Kidney epithelial cell (primary cell): ENCODE measurements at regions not wholly inside any gene's neighbourhood (a gene's known extent, or its start where the extent isn't known, plus 50 kb on each side); places are given as distances from the start of the nearest gene placed in this dataset.

Experiments
- DNase-seq: peaks from one replicate; pipeline ENCODE4 v3.0.0-alpha.2; 2010; ENCODE audit warnings: low read depth
- H3K27me3 ChIP-seq: 2 replicates; pipeline ENCODE4 v1.6.0; 2011; ENCODE audit warnings: low read length; ENCODE audit not compliant: control insufficient read depth, insufficient read depth
- H3K36me3 ChIP-seq: 2 replicates; pipeline ENCODE4 v1.5.1; 2011; ENCODE audit warnings: low read length; ENCODE audit not compliant: control insufficient read depth, insufficient read depth
- H3K4me3 ChIP-seq: 2 replicates; pipeline ENCODE4 v1.5.1; 2011; ENCODE audit warnings: low read depth, mild to moderate bottlenecking, control low read depth, low read length
- CTCF ChIP-seq: IDR thresholded peaks from 2 replicates; pipeline ENCODE4 v1.5.1; 2011; ENCODE audit warnings: mild to moderate bottlenecking, moderate library complexity, low read length, control low read depth, inconsistent platforms; ENCODE audit not compliant: insufficient read depth, poor library complexity, severe bottlenecking

- no peaks in the 10 kb centered on the region for H3K27me3 ChIP-seq
- H3K36me3 ChIP-seq: no peaks in the 10 kb centered on the region
- no peak for TF ChIP-seq CTCF
- no peak overlapping the region for H3K4me3 ChIP-seq
- DNase-seq: no peak
Measured at GRCh38 chrX:3219667-3220066, 126.8 kb downstream of the MXRA5 start.

- Histone ChIP-seq H3K36me3 (no peaks in the 10 kb centered on the region), H3K27me3 (no peaks in the 10 kb centered on the region), H3K4me3 (no peak overlapping the region)
- DNase-seq: no peak
- no peak for TF ChIP-seq CTCF
Measured at GRCh38 chrX:3219231-3219630, 127.2 kb downstream of the MXRA5 start.

- no peaks in the 10 kb centered on the region for H3K27me3 ChIP-seq
- no peak for TF ChIP-seq CTCF
- DNase-seq: no peak
- no peaks in the 10 kb centered on the region for H3K36me3 ChIP-seq
- no peak overlapping the region for H3K4me3 ChIP-seq
Measured at GRCh38 chrX:3218442-3218841, 128.0 kb downstream of the MXRA5 start.

- Histone ChIP-seq H3K4me3 (no peak overlapping the region), H3K27me3 (no peaks in the 10 kb centered on the region), H3K36me3 (no peaks in the 10 kb centered on the region)
- TF ChIP-seq CTCF: no peak
- no peak for DNase-seq
Measured at GRCh38 chrX:3216581-3217180, 129.8 kb downstream of the MXRA5 start.

- H3K36me3 ChIP-seq: no peaks in the 10 kb centered on the region
- DNase-seq: no peak
- H3K27me3 ChIP-seq: no peaks in the 10 kb centered on the region
- H3K4me3 ChIP-seq: no peak overlapping the region
- no peak for TF ChIP-seq CTCF
Measured at GRCh38 chrX:3215249-3215648, 131.2 kb downstream of the MXRA5 start.

GRCh38 chrX:3206314-3206713 lies 140.1 kb downstream of the MXRA5 start:
- H3K4me3 ChIP-seq: no peak overlapping the region
- no peak for DNase-seq

More at GRCh38 chrX:3206314-3206713, 140.1 kb downstream of the MXRA5 start:
- no peak for TF ChIP-seq CTCF
- no peaks in the 10 kb centered on the region for H3K36me3 ChIP-seq
- H3K27me3 ChIP-seq: no peaks in the 10 kb centered on the region
